GM12891 (cell line): ENCODE measurements at regions not wholly inside any gene's neighbourhood (a gene's known extent, or its start where the extent isn't known, plus 50 kb on each side); places are given as distances from the start of the nearest gene placed in this dataset.

Experiments used
- PAX5 ChIP-seq: IDR thresholded peaks from 2 replicates; pipeline ENCODE4 v1.6.1; 2011; ENCODE audit warnings: low read length, moderate library complexity, mild to moderate bottlenecking; ENCODE audit not compliant: insufficient read depth, severe bottlenecking
- POLR2A ChIP-seq: IDR thresholded peaks from 2 replicates; pipeline ENCODE4 v1.6.1; 2011; ENCODE audit warnings: low read depth, low read length, control low read depth
- POLR2AphosphoS5 ChIP-seq: IDR thresholded peaks from 2 replicates; pipeline ENCODE4 v1.6.1; 2011; ENCODE audit warnings: low read depth, low read length, control low read depth
- POU2F2 ChIP-seq: IDR thresholded peaks from 2 replicates; pipeline ENCODE4 v1.6.1; 2011; ENCODE audit warnings: low read depth, mild to moderate bottlenecking, control low read depth, low read length, moderate library complexity
- SPI1 ChIP-seq: IDR thresholded peaks from 2 replicates; pipeline ENCODE4 v1.6.1; 2011; ENCODE audit warnings: low read depth, low read length, control low read depth
- TAF1 ChIP-seq: IDR thresholded peaks from 2 replicates; pipeline ENCODE4 v1.6.1; 2011; ENCODE audit warnings: low read depth, low read length, control low read depth

DNA sequence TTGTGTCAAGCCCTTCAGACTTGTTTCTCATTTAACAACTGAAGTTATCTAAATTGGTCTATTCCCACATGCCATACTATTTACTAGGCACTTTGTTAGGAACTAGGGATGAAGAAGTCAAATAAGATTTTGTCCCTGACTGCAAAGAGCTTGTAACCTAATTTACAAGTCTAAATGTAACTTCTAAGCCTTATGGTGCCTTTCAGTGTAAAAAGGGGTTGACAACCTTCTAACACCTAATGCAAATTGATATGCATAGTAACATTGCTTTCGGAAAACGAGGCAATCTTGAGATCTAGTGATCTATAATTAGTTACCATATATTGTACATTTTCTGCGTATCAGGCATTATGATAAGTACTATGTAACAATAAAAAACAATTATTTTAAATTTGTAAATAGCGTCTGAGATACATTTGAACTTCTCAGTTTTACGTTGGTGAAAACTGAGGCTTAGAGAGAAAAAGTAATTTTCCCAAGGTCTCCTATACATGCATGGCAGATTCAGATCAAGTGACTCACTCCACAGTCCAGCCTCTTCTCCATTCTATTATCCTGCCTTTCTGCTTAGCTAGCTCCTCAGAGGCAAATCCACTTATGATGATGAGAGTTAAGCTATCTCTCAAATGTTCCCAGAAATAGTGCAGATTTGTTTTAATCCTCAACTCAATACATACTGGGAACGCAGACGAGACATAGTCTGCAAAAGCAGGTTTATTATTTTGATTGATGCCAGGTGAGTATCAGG, 764.9 kb upstream of the SLITRK5 start:
- TF ChIP-seq POLR2A, result no peak
- no peak for TF ChIP-seq TAF1
- no peak for TF ChIP-seq POLR2AphosphoS5
- no peak for TF ChIP-seq PAX5
- no peak for TF ChIP-seq POU2F2
- no peak for TF ChIP-seq SPI1
